ENCODE measurements at regions not wholly inside any gene's neighbourhood (a gene's known extent, or its start where the extent isn't known, plus 50 kb on each side); places are given as distances from the start of the nearest gene placed in this dataset.
"Not testable (repeated sequence)": the region's sequence is repeated elsewhere in the genome, so short reads cannot be mapped to it uniquely, and the experiment has no call there.

GRCh38 chr5:63439537-63439936, 522.7 kb downstream of the HTR1A start:
- TF ChIP-seq POLR2A (IDR thresholded peaks at IDR 0.05; ENCODE audit: low read length) = no peak
- TF ChIP-seq GATA1 (IDR thresholded peaks at IDR 0.05; ENCODE audit: low read depth, low read length) = no peak
- DNase-seq = no peak

GRCh38 chr5:63409737-63410136, 552.5 kb downstream of the HTR1A start:
- TF ChIP-seq POLR2A (IDR thresholded peaks at IDR 0.05; ENCODE audit: low read length) = no peak
- no peak for TF ChIP-seq GATA1 (IDR thresholded peaks at IDR 0.05; ENCODE audit: low read depth, low read length)
- DNase-seq = no peak

- no peak for DNase-seq
- TF ChIP-seq GATA1 (IDR thresholded peaks at IDR 0.05; ENCODE audit: low read depth, low read length) = no peak
These were observed 553.3 kb downstream of the HTR1A start for GRCh38 chr5:63408984-63409383.

- DNase-seq = peak; percentile 35 to 66
- no peak for TF ChIP-seq GATA1 (IDR thresholded peaks at IDR 0.05; ENCODE audit: low read depth, low read length)
- TF ChIP-seq POLR2A (IDR thresholded peaks at IDR 0.05; ENCODE audit: low read length) = no peak
These were observed 560.7 kb downstream of the HTR1A start for GRCh38 chr5:63401436-63402046.

DNA sequence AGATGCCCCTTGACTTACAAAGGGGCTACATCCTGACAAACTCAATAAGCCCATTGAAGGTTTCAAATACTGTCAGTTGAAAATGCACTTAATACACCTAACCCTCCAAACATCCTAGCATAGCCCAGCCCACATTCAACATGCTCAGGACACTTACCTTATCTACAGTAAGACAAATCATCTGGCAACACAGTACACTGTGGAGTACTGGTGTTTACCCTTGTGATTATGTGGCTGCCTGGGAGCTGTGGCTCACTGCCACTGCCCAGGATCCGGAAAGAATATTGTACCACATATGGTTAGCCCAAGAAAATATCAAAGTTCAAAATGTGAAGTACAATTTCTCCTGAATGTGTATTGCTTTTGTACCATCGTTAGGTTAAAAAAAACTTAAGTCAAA, 562.2 kb downstream of the HTR1A start:
- TF ChIP-seq GATA1 (IDR thresholded peaks at IDR 0.05; ENCODE audit: low read depth, low read length) = no peak
- TF ChIP-seq POLR2A (IDR thresholded peaks at IDR 0.05; ENCODE audit: low read length) = no peak

GRCh38 chr5:63398346-63398745, 563.9 kb downstream of the HTR1A start:
- TF ChIP-seq GATA1 (IDR thresholded peaks at IDR 0.05; ENCODE audit: low read depth, low read length) (no peak), POLR2A (IDR thresholded peaks at IDR 0.05; ENCODE audit: low read length) (no peak)
- no peak for DNase-seq

More for the DNA sequence above, 562.2 kb downstream of the HTR1A start:
- no peak for DNase-seq

GRCh38 chr5:63388188-63388587, 574.1 kb downstream of the HTR1A start:
- not testable (repeated sequence) for DNase-seq

DNA sequence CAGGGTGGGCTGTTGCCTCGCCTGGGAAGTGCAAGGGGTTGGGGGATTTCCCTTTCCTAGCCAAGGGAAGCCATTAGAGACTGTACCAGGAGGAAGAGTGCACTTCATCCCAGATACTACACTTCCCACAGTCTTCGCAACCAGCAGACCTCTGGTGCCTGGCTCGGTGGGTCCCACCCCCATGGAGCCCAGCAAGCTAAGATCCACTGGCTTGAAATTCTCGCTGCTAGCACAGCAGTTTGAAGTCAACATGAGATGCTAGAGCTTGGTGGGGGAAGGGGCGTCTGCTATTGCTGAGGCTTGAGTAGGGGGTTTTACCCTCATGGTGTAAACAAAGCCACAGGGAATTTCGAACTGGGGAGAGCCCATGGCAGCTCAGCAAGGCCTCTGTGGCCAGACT, 586.4 kb downstream of the HTR1A start:
- no peak for DNase-seq
- no peak for TF ChIP-seq GATA1 (IDR thresholded peaks at IDR 0.05; ENCODE audit: low read depth, low read length)
- no peak for TF ChIP-seq POLR2A (IDR thresholded peaks at IDR 0.05; ENCODE audit: low read length)

- no peak for TF ChIP-seq GATA1 (IDR thresholded peaks at IDR 0.05; ENCODE audit: low read depth, low read length)
- DNase-seq = no peak
These were observed 588.2 kb downstream of the HTR1A start for GRCh38 chr5:63374085-63374484.

DNA sequence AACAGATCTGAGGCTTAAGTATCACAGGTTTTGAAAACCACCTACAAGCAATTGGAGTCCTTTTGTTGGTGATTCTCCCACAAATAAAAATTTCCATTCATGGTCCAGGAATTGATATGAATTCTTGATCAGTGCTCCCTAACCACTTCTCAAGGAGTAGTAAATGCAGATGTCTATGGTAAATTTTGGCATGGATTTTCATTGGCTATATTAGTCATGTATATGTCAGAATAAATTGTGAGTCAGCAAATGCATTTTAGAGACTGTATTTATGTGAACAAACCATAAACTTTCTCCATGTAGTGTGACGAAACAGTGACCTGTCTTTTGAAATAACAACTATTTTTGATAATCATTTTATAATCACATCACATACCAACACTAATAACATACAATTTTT, 611.1 kb downstream of the HTR1A start:
- TF ChIP-seq POLR2A (IDR thresholded peaks at IDR 0.05; ENCODE audit: low read length) = no peak
- no peak for TF ChIP-seq GATA1 (IDR thresholded peaks at IDR 0.05; ENCODE audit: low read depth, low read length)
- DNase-seq = no peak

- DNase-seq = no peak
- TF ChIP-seq POLR2A (IDR thresholded peaks at IDR 0.05; ENCODE audit: low read length) = no peak
- TF ChIP-seq GATA1 (IDR thresholded peaks at IDR 0.05; ENCODE audit: low read depth, low read length) = no peak
These were observed 615.8 kb downstream of the HTR1A start for GRCh38 chr5:63346451-63346850.

DNA sequence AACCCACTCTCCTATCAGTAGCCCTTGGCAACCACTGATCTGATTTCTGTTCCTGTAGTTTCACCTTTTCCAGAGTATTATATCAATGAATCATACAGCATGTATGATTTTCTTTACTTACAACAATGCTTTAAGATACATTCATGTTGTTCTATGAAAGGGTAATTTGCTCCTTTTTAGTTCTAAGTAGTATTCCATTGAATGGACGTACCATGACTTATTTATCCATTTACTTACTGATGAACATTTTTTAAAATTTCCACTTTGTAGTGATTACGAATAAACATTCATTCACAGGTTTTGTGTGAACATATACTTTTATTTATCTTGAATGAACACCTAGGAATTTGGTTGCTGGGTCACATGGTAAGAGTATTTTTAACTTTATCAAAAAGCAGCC, 620.8 kb downstream of the HTR1A start:
- no peak for TF ChIP-seq POLR2A (IDR thresholded peaks at IDR 0.05; ENCODE audit: low read length)
- no peak for DNase-seq

DNA sequence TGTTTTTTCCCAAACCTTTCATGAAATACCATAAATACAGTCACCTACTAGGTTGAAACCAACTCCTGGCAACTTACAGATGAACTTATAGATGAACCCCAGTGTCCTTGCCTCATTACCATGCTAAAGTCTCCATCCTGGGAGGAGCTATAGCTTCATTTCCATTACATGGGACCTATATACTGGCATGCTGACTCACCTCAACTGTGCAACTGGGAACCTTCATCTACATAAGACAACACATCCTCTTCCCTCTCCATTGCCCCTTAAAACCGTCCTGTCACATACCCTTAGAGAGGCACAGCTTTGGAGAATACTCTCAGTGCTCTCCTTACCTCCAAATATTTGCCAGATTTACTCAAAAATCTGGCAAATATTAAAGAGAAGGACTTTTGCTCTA, 638.3 kb downstream of the HTR1A start:
- TF ChIP-seq GATA1 (IDR thresholded peaks at IDR 0.05; ENCODE audit: low read depth, low read length) (no peak), POLR2A (IDR thresholded peaks at IDR 0.05; ENCODE audit: low read length) (no peak)
- DNase-seq = no peak

- no peak for TF ChIP-seq GATA1 (IDR thresholded peaks at IDR 0.05; ENCODE audit: low read depth, low read length)
- no peak for TF ChIP-seq POLR2A (IDR thresholded peaks at IDR 0.05; ENCODE audit: low read length)
- no peak for DNase-seq
These were observed 647.7 kb downstream of the HTR1A start for GRCh38 chr5:63314551-63314950.

DNA sequence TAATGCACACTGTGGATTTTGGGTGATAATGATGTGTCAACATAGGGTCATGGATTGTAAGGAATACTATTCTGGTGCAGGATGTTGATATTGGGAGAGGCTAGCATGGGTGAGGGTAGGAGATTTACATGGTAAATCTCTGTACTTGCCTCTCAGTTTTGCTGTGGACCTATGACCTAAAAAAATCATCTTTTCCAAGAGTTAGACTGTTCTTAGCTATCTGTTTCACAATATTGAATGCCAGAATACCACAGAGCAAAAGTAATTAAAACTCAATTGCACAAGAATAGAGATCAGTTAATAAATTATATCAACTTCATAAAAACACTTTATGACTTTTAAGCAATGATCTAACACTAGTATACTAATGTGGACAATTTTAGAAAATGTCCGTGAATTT, 651.6 kb downstream of the HTR1A start:
- TF ChIP-seq GATA1 (IDR thresholded peaks at IDR 0.05; ENCODE audit: low read depth, low read length) (no peak), POLR2A (IDR thresholded peaks at IDR 0.05; ENCODE audit: low read length) (no peak)
- DNase-seq = no peak

DNA sequence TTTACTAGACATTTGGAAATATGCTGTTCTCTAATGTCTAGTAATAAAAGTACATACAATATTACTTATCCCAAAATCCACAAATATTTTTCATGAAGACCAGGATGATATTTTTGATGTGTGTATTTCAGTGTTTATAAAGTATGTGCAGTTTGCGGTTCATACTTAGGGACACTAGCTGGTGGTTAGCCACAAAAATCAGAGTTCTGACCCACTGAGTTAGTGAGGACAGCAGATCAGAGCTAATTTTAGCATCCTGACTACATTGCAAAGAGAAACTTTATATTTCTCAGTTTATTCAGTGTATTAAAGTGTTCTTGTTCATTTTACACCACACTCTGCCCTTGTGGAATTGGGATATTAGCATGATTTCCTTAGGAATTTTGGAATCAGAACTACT, 655.3 kb downstream of the HTR1A start:
- TF ChIP-seq GATA1 (IDR thresholded peaks at IDR 0.05; ENCODE audit: low read depth, low read length) (no peak), POLR2A (IDR thresholded peaks at IDR 0.05; ENCODE audit: low read length) (no peak)
- DNase-seq = no peak
